RPMI8226 (cell line): ENCODE measurements at regions not wholly inside any gene's neighbourhood (a gene's known extent, or its start where the extent isn't known, plus 50 kb on each side); places are given as distances from the start of the nearest gene placed in this dataset.
A peak's percentile ranks its signal among the peaks of the same experiment; 100 is the strongest.

Source experiments
- DNase-seq: peaks from one replicate; pipeline ENCODE4 v3.0.0-alpha.2; 2015

- no peak for DNase-seq
Measured at GRCh38 chr10:70939441-70940003, 51.2 kb upstream of the PCBD1 start.

GRCh38 chr10:70940834-70941568, 52.6 kb upstream of the PCBD1 start:
- DNase-seq, result peak; percentile 54

GRCh38 chr10:70942125-70942524, 53.8 kb upstream of the PCBD1 start:
- no peak for DNase-seq

GRCh38 chr10:70942725-70943124, 54.4 kb upstream of the PCBD1 start:
- no peak for DNase-seq

GRCh38 chr10:70943249-70943648, 54.9 kb upstream of the PCBD1 start:
- no peak for DNase-seq

GRCh38 chr10:70943841-70944466, 55.6 kb upstream of the PCBD1 start:
- no peak for DNase-seq

GRCh38 chr10:70950037-70950436, 61.7 kb upstream of the PCBD1 start:
- no peak for DNase-seq

GRCh38 chr10:70950801-70951200, 62.4 kb upstream of the PCBD1 start:
- no peak for DNase-seq

GRCh38 chr10:70952401-70952800, 64.0 kb upstream of the PCBD1 start:
- DNase-seq, result no peak

- DNase-seq, result no peak
Measured at GRCh38 chr10:70952921-70953320, 64.6 kb upstream of the PCBD1 start.

GRCh38 chr10:70954381-70955176, 66.2 kb upstream of the PCBD1 start:
- DNase-seq, result no peak

GRCh38 chr10:70956029-70956759, 67.8 kb upstream of the PCBD1 start:
- peak; percentile 12 for DNase-seq

GRCh38 chr10:70958396-70958795, 70.0 kb upstream of the PCBD1 start:
- DNase-seq, result no peak

GRCh38 chr10:70960316-70960715, 72.0 kb upstream of the PCBD1 start:
- DNase-seq, result no peak

- DNase-seq, result no peak
Measured at GRCh38 chr10:70960783-70961570, 72.6 kb upstream of the PCBD1 start.

- DNase-seq, result no peak
Measured at GRCh38 chr10:70962686-70963085, 74.3 kb upstream of the PCBD1 start.

- no peak for DNase-seq
Measured at GRCh38 chr10:70963271-70963670, 74.9 kb upstream of the PCBD1 start.

- no peak for DNase-seq
Measured at GRCh38 chr10:70964245-70964644, 75.9 kb upstream of the PCBD1 start.

- no peak for DNase-seq
Measured at GRCh38 chr10:70964881-70965280, 76.5 kb upstream of the PCBD1 start.

- no peak for DNase-seq
Measured at GRCh38 chr10:70965566-70965965, 77.2 kb upstream of the PCBD1 start.

- DNase-seq, result no peak
Measured at GRCh38 chr10:70966646-70967553, 78.5 kb upstream of the PCBD1 start.
